ENCODE measurements at regions not wholly inside any gene's neighbourhood (a gene's known extent, or its start where the extent isn't known, plus 50 kb on each side); places are given as distances from the start of the nearest gene placed in this dataset.

- H3K4me3 ChIP-seq (ENCODE audit: low read depth in 1 of 3, low read length in 3 of 3): no peak overlapping the region
- WGBS: 59% methylated on average over 11 of the region's 11 CpGs
- DNase-seq (ENCODE audit: low spot score): no peak
Observed at GRCh38 chr1:216926720-216927510, 203.7 kb upstream of the ESRRG start.

More at GRCh38 chr1:216926720-216927510, 203.7 kb upstream of the ESRRG start:
- Histone ChIP-seq H3K27me3 (ENCODE audit: control insufficient read depth in 4 of 4, insufficient read depth in 4 of 4, low read length in 3 of 4) (peaks cover 0 to 2% (median 0%) of the 10 kb centered on the region in 4 donors), H3K36me3 (ENCODE audit: control insufficient read depth in 4 of 4, insufficient read depth in 3 of 4, low read depth in 1 of 4, low read length in 3 of 4) (no peaks in the 10 kb centered on the region), H3K9ac (ENCODE audit: low read depth in 1 of 2, low read length in 2 of 2) (no peak overlapping the region), H3K27ac (ENCODE audit: low read depth in 1 of 2, low read length in 2 of 2) (no peak overlapping the region), H3K4me1 (ENCODE audit: control insufficient read depth in 4 of 4, insufficient read depth in 4 of 4, low read length in 3 of 4) (no peaks in the 10 kb centered on the region), H3K9me3 (ENCODE audit: control insufficient read depth in 4 of 4, low read length in 3 of 4) (no peaks in the 10 kb centered on the region)
- TF ChIP-seq RAD21 (IDR thresholded peaks at IDR 0.05) (no peak), FOXA2 (IDR thresholded peaks at IDR 0.05) (no peak), ATF3 (IDR thresholded peaks at IDR 0.05) (no peak), YY1 (IDR thresholded peaks at IDR 0.05) (no peak), HNF4A (conservative IDR thresholded peaks at IDR 0.05) (no peak), RXRA (IDR thresholded peaks at IDR 0.05) (no peak), SP1 (IDR thresholded peaks at IDR 0.05) (no peak), ZBTB33 (IDR thresholded peaks at IDR 0.05) (no peak)
- TF ChIP-seq, protein P1, sequence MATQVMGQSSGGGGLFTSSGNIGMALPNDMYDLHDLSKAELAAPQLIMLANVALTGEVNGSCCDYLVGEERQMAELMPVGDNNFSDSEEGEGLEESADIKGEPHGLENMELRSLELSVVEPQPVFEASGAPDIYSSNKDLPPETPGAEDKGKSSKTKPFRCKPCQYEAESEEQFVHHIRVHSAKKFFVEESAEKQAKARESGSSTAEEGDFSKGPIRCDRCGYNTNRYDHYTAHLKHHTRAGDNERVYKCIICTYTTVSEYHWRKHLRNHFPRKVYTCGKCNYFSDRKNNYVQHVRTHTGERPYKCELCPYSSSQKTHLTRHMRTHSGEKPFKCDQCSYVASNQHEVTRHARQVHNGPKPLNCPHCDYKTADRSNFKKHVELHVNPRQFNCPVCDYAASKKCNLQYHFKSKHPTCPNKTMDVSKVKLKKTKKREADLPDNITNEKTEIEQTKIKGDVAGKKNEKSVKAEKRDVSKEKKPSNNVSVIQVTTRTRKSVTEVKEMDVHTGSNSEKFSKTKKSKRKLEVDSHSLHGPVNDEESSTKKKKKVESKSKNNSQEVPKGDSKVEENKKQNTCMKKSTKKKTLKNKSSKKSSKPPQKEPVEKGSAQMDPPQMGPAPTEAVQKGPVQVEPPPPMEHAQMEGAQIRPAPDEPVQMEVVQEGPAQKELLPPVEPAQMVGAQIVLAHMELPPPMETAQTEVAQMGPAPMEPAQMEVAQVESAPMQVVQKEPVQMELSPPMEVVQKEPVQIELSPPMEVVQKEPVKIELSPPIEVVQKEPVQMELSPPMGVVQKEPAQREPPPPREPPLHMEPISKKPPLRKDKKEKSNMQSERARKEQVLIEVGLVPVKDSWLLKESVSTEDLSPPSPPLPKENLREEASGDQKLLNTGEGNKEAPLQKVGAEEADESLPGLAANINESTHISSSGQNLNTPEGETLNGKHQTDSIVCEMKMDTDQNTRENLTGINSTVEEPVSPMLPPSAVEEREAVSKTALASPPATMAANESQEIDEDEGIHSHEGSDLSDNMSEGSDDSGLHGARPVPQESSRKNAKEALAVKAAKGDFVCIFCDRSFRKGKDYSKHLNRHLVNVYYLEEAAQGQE (IDR thresholded peaks at IDR 0.05): no peak
- TF ChIP-seq, protein P2, sequence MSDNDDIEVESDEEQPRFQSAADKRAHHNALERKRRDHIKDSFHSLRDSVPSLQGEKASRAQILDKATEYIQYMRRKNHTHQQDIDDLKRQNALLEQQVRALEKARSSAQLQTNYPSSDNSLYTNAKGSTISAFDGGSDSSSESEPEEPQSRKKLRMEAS (IDR thresholded peaks at IDR 0.05): no peak
- TF ChIP-seq, protein P3, sequence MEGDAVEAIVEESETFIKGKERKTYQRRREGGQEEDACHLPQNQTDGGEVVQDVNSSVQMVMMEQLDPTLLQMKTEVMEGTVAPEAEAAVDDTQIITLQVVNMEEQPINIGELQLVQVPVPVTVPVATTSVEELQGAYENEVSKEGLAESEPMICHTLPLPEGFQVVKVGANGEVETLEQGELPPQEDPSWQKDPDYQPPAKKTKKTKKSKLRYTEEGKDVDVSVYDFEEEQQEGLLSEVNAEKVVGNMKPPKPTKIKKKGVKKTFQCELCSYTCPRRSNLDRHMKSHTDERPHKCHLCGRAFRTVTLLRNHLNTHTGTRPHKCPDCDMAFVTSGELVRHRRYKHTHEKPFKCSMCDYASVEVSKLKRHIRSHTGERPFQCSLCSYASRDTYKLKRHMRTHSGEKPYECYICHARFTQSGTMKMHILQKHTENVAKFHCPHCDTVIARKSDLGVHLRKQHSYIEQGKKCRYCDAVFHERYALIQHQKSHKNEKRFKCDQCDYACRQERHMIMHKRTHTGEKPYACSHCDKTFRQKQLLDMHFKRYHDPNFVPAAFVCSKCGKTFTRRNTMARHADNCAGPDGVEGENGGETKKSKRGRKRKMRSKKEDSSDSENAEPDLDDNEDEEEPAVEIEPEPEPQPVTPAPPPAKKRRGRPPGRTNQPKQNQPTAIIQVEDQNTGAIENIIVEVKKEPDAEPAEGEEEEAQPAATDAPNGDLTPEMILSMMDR (IDR thresholded peaks at IDR 0.05; ENCODE audit: low read depth, low read length, missing input control): no peak
